ENCODE measurements at regions not wholly inside any gene's neighbourhood (a gene's known extent, or its start where the extent isn't known, plus 50 kb on each side); places are given as distances from the start of the nearest gene placed in this dataset.

GRCh38 chr6:47360388-47360787, 50.7 kb upstream of the TNFRSF21 start:
- Histone ChIP-seq H3K36me3 (ENCODE audit: insufficient read depth, low read length) (no peaks in the 10 kb centered on the region), H3K4me3 (no peak overlapping the region), H3K9me3 (ENCODE audit: low read depth, low read length) (no peaks in the 10 kb centered on the region), H3K9ac (ENCODE audit: insufficient read length) (no peak overlapping the region), H3K27ac (no peak overlapping the region)
- TF ChIP-seq FOXP2 (optimal IDR thresholded peaks at IDR 0.05; ENCODE audit: control extremely low read depth, extremely low read length, insufficient read depth) (no peak), EZH2 (IDR thresholded peaks at IDR 0.05) (no peak), POLR2AphosphoS5 (IDR thresholded peaks at IDR 0.05; ENCODE audit: borderline replicate concordance, low read depth, low read length) (no peak)
- DNase-seq (ENCODE audit: low read depth, low spot score), result no peak

GRCh38 chr6:47362857-47363461, 53.3 kb upstream of the TNFRSF21 start:
- H3K9ac ChIP-seq (ENCODE audit: insufficient read length), result no peak overlapping the region
- H3K9me3 ChIP-seq (ENCODE audit: low read depth, low read length), result no peaks in the 10 kb centered on the region
- no peak for DNase-seq (ENCODE audit: low read depth, low spot score)
- no peak overlapping the region for H3K27ac ChIP-seq
- no peaks in the 10 kb centered on the region for H3K36me3 ChIP-seq (ENCODE audit: insufficient read depth, low read length)
- TF ChIP-seq FOXP2 (optimal IDR thresholded peaks at IDR 0.05; ENCODE audit: control extremely low read depth, extremely low read length, insufficient read depth) (no peak), POLR2AphosphoS5 (IDR thresholded peaks at IDR 0.05; ENCODE audit: borderline replicate concordance, low read depth, low read length) (no peak), EZH2 (IDR thresholded peaks at IDR 0.05) (no peak)
- H3K4me3 ChIP-seq, result no peak overlapping the region

- Histone ChIP-seq H3K9ac (ENCODE audit: insufficient read length) (no peak overlapping the region), H3K4me3 (no peak overlapping the region), H3K36me3 (ENCODE audit: insufficient read depth, low read length) (no peaks in the 10 kb centered on the region), H3K9me3 (ENCODE audit: low read depth, low read length) (no peaks in the 10 kb centered on the region), H3K27ac (no peak overlapping the region)
- DNase-seq (ENCODE audit: low read depth, low spot score), result no peak
- no peak for TF ChIP-seq EZH2 (IDR thresholded peaks at IDR 0.05)
- TF ChIP-seq POLR2AphosphoS5 (IDR thresholded peaks at IDR 0.05; ENCODE audit: borderline replicate concordance, low read depth, low read length), result no peak
- no peak for TF ChIP-seq FOXP2 (optimal IDR thresholded peaks at IDR 0.05; ENCODE audit: control extremely low read depth, extremely low read length, insufficient read depth)
Observed at GRCh38 chr6:47363736-47364135, 54.0 kb upstream of the TNFRSF21 start.

- DNase-seq (ENCODE audit: low read depth, low spot score), result no peak
- H3K36me3 ChIP-seq (ENCODE audit: insufficient read depth, low read length), result no peaks in the 10 kb centered on the region
- TF ChIP-seq EZH2 (IDR thresholded peaks at IDR 0.05), result no peak
- TF ChIP-seq FOXP2 (optimal IDR thresholded peaks at IDR 0.05; ENCODE audit: control extremely low read depth, extremely low read length, insufficient read depth), result no peak
- no peak for TF ChIP-seq POLR2AphosphoS5 (IDR thresholded peaks at IDR 0.05; ENCODE audit: borderline replicate concordance, low read depth, low read length)
Observed at GRCh38 chr6:47366335-47366890, 56.7 kb upstream of the TNFRSF21 start.

GRCh38 chr6:47371139-47371869, 61.6 kb upstream of the TNFRSF21 start:
- no peak overlapping the region for H3K27ac ChIP-seq
- H3K9me3 ChIP-seq (ENCODE audit: low read depth, low read length), result no peaks in the 10 kb centered on the region
- no peak overlapping the region for H3K4me3 ChIP-seq
- no peak overlapping the region for H3K9ac ChIP-seq (ENCODE audit: insufficient read length)
- no peaks in the 10 kb centered on the region for H3K36me3 ChIP-seq (ENCODE audit: insufficient read depth, low read length)
- TF ChIP-seq FOXP2 (optimal IDR thresholded peaks at IDR 0.05; ENCODE audit: control extremely low read depth, extremely low read length, insufficient read depth) (no peak), EZH2 (IDR thresholded peaks at IDR 0.05) (no peak), POLR2AphosphoS5 (IDR thresholded peaks at IDR 0.05; ENCODE audit: borderline replicate concordance, low read depth, low read length) (no peak)
- DNase-seq (ENCODE audit: low read depth, low spot score), result no peak

More at GRCh38 chr6:47366335-47366890, 56.7 kb upstream of the TNFRSF21 start:
- Histone ChIP-seq H3K9ac (ENCODE audit: insufficient read length) (no peak overlapping the region), H3K9me3 (ENCODE audit: low read depth, low read length) (no peaks in the 10 kb centered on the region), H3K4me3 (no peak overlapping the region), H3K27ac (no peak overlapping the region)

GRCh38 chr6:47371870-47372255, 62.2 kb upstream of the TNFRSF21 start:
- H3K27ac ChIP-seq, result no peak overlapping the region
- no peak overlapping the region for H3K9ac ChIP-seq (ENCODE audit: insufficient read length)

DNA sequence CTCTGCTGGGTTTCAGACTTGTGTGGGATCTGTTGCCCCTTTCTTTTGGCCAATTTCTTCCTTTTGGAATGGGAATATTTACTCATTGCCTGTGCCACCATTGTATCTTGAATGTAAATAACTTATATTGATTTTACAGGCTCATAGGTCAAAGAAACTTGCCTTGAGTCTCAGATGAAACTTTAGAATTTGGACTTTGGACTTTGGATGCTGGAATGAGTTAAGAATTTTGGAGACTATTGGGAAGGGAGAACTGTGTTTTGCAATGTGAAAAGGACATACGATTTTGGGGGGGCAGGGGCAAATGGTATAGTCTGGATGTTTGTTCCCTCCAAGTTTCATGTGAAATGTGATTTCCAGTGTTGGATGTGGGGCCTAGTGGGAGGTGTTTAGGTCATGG, 62.6 kb upstream of the TNFRSF21 start:
- Histone ChIP-seq H3K9ac (ENCODE audit: insufficient read length) (no peak overlapping the region), H3K9me3 (ENCODE audit: low read depth, low read length) (no peaks in the 10 kb centered on the region), H3K27ac (no peak overlapping the region), H3K4me3 (no peak overlapping the region), H3K36me3 (ENCODE audit: insufficient read depth, low read length) (no peaks in the 10 kb centered on the region)
- no peak for DNase-seq (ENCODE audit: low read depth, low spot score)
- TF ChIP-seq EZH2 (IDR thresholded peaks at IDR 0.05) (no peak), FOXP2 (optimal IDR thresholded peaks at IDR 0.05; ENCODE audit: control extremely low read depth, extremely low read length, insufficient read depth) (no peak), POLR2AphosphoS5 (IDR thresholded peaks at IDR 0.05; ENCODE audit: borderline replicate concordance, low read depth, low read length) (no peak)

More at GRCh38 chr6:47371870-47372255, 62.2 kb upstream of the TNFRSF21 start:
- DNase-seq (ENCODE audit: low read depth, low spot score), result no peak
- no peaks in the 10 kb centered on the region for H3K9me3 ChIP-seq (ENCODE audit: low read depth, low read length)
- no peak for TF ChIP-seq POLR2AphosphoS5 (IDR thresholded peaks at IDR 0.05; ENCODE audit: borderline replicate concordance, low read depth, low read length)
- TF ChIP-seq EZH2 (IDR thresholded peaks at IDR 0.05), result no peak
- TF ChIP-seq FOXP2 (optimal IDR thresholded peaks at IDR 0.05; ENCODE audit: control extremely low read depth, extremely low read length, insufficient read depth), result no peak
- H3K36me3 ChIP-seq (ENCODE audit: insufficient read depth, low read length), result no peaks in the 10 kb centered on the region
- H3K4me3 ChIP-seq, result no peak overlapping the region

DNA sequence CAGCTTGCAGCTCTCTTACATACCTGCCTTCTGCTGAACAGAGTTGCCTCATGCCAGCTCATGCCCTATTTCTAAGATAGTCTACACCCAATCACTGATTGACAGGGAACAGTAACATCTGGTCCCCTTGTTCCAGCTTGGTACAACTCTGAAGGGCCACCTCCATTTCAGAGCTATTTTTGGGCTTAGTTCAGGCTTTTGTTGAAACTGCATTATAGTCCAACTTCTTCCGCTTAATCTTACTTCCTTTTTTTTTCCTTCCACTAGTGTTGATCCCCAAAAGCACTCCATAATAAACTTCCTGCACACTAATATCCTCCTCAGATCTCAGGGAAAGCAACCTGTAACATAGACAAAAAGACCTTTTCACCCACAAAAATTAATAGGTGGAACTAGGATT, 65.7 kb upstream of the TNFRSF21 start:
- DNase-seq (ENCODE audit: low read depth, low spot score), result no peak
- Histone ChIP-seq H3K36me3 (ENCODE audit: insufficient read depth, low read length) (no peaks in the 10 kb centered on the region), H3K27ac (no peak overlapping the region), H3K9ac (ENCODE audit: insufficient read length) (no peak overlapping the region), H3K4me3 (no peak overlapping the region), H3K9me3 (ENCODE audit: low read depth, low read length) (no peaks in the 10 kb centered on the region)
- no peak for TF ChIP-seq FOXP2 (optimal IDR thresholded peaks at IDR 0.05; ENCODE audit: control extremely low read depth, extremely low read length, insufficient read depth)
- no peak for TF ChIP-seq POLR2AphosphoS5 (IDR thresholded peaks at IDR 0.05; ENCODE audit: borderline replicate concordance, low read depth, low read length)
- TF ChIP-seq EZH2 (IDR thresholded peaks at IDR 0.05), result no peak
